HCT116 (cell line): ENCODE measurements at regions not wholly inside any gene's neighbourhood (a gene's known extent, or its start where the extent isn't known, plus 50 kb on each side); places are given as distances from the start of the nearest gene placed in this dataset.

Experiments
- CEBPB ChIP-seq: IDR thresholded peaks from 2 replicates; pipeline ENCODE4 v1.6.1; 2012; ENCODE audit warnings: low read depth
- EZH2 ChIP-seq: fragments of 200-600 bp; sonication (generic); IDR thresholded peaks from 2 replicates; pipeline ENCODE4 v1.6.1; 2017; ENCODE audit warnings: antibody characterized with exemption, mixed run types
- JUND ChIP-seq: IDR thresholded peaks from 2 replicates; pipeline ENCODE4 v1.6.1; 2012
- POLR2A ChIP-seq: IDR thresholded peaks from 2 replicates; pipeline ENCODE4 v1.7.0; 2011; ENCODE audit warnings: borderline replicate concordance; ENCODE audit not compliant: insufficient read depth, insufficient read length; ENCODE audit errors: extremely low read depth
- POLR2AphosphoS5 ChIP-seq: IDR thresholded peaks from 2 replicates; pipeline ENCODE4 v1.6.1; 2011; ENCODE audit warnings: mild to moderate bottlenecking, low read depth, low read length, moderate library complexity
- ZNF274 ChIP-seq: fragments of 200-500 bp; sonication (Bioruptor generic); IDR thresholded peaks from 2 replicates; pipeline ENCODE4 v1.6.1; 2014; ENCODE audit warnings: mild to moderate bottlenecking, low read depth, low read length, inconsistent platforms
- TF ChIP-seq, protein P1 (sequence below), 3 experiments: fragments of 200-600 bp in 1 of 3; sonication (generic) in 1 of 3; IDR thresholded peaks in 2 of 3; conservative IDR thresholded peaks in 1 of 3; 2 replicates each; pipeline ENCODE4 v1.5.1; 2012 to 2017; ENCODE audit warnings: low read depth in 2 of 3, low read length in 2 of 3, antibody characterized with exemption in 1 of 3, borderline replicate concordance in 1 of 3, control low read depth in 1 of 3, mild to moderate bottlenecking in 1 of 3, mixed read lengths in 1 of 3, mixed run types in 1 of 3, moderate library complexity in 1 of 3; ENCODE audit not compliant: insufficient read depth in 1 of 3

DNA sequence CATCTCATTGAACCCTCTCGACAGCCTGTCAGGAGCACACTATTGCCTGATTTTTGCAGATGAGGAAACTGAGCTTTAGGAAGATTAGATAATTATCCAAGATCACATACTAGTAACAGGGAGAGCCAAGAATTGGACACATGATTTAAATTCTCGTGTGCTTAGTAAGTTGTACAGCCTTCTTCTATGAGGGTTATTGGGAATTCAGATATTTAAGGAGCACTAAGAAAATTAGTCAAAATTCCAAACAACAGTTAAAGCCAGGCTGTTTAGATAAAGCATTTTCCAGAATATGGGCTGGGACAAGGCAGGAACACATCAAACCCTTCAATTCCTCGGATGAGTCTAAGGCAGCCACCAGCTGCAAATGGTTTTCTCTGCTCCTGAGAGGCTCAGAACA lies 148.8 kb downstream of the TMEM30B start:
- TF ChIP-seq EZH2 (no peak), CEBPB (no peak), POLR2AphosphoS5 (no peak), POLR2A (no peak), ZNF274 (no peak), JUND (no peak)
- TF ChIP-seq, protein P1, sequence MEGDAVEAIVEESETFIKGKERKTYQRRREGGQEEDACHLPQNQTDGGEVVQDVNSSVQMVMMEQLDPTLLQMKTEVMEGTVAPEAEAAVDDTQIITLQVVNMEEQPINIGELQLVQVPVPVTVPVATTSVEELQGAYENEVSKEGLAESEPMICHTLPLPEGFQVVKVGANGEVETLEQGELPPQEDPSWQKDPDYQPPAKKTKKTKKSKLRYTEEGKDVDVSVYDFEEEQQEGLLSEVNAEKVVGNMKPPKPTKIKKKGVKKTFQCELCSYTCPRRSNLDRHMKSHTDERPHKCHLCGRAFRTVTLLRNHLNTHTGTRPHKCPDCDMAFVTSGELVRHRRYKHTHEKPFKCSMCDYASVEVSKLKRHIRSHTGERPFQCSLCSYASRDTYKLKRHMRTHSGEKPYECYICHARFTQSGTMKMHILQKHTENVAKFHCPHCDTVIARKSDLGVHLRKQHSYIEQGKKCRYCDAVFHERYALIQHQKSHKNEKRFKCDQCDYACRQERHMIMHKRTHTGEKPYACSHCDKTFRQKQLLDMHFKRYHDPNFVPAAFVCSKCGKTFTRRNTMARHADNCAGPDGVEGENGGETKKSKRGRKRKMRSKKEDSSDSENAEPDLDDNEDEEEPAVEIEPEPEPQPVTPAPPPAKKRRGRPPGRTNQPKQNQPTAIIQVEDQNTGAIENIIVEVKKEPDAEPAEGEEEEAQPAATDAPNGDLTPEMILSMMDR (IDR thresholded peaks at IDR 0.05 in 2 of 3, conservative IDR thresholded peaks at IDR 0.05 in 1 of 3; ENCODE audit: borderline replicate concordance in 1 of 3, insufficient read depth in 1 of 3, low read depth in 2 of 3, low read length in 2 of 3) = no peak
